H1 (cell line): ENCODE measurements at regions not wholly inside any gene's neighbourhood (a gene's known extent, or its start where the extent isn't known, plus 50 kb on each side); places are given as distances from the start of the nearest gene placed in this dataset.

ENCODE experiments used
- CTCF ChIA-PET: fragments of 300-600 bp; sonication (Branson Sonifier 250); formaldehyde crosslinking; loops from one replicate; lab custom pipeline; 2021; ENCODE audit not compliant: partially characterized antibody; lab: Charles Lee
- POLR2A ChIA-PET: fragments of 300-600 bp; sonication (Branson Sonifier 250); formaldehyde crosslinking; loops from one replicate; lab custom pipeline; 2021; ENCODE audit warnings: inconsistent platforms; ENCODE audit not compliant: partially characterized antibody; lab: Charles Lee
- DNase-seq, 2 experiments: peaks; one replicate each; pipeline versions ENCODE4 v3.0.0 to v3.0.0-alpha.2; 2010 to 2022; ENCODE audit warnings: low spot score in 2 of 2, low read depth in 1 of 2, mixed read lengths in 1 of 2
- FAIRE-seq: peaks from 2 replicates; lab custom pipeline; 2011; peaks lifted over from hg19 to GRCh38; lab: Jason Lieb, UNC
- H2AFZ ChIP-seq: 2 replicates; pipeline ENCODE4 v1.8.1; 2012; ENCODE audit warnings: low read length, inconsistent platforms
- H2AK5ac ChIP-seq: 2 replicates; pipeline ENCODE4 v1.6.1; 2013; ENCODE audit warnings: low read depth, low read length
- H2BK120ac ChIP-seq: replicated peaks from 2 replicates; pipeline ENCODE3; 2013; ENCODE audit warnings: low read depth, low read length, inconsistent platforms
- H2BK12ac ChIP-seq: 2 replicates; pipeline ENCODE4 v1.6.1; 2013; ENCODE audit warnings: low read depth, low read length
- H2BK15ac ChIP-seq: 2 replicates; pipeline ENCODE4 v1.6.1; 2013; ENCODE audit warnings: low read length
- H2BK20ac ChIP-seq: 2 replicates; pipeline ENCODE4 v1.6.1; 2013; ENCODE audit warnings: low read length
- H2BK5ac ChIP-seq: 2 replicates; pipeline ENCODE4 v1.6.1; 2013; ENCODE audit warnings: low read depth, low read length
- H3K14ac ChIP-seq: 2 replicates; pipeline ENCODE4 v1.6.1; 2013; ENCODE audit warnings: inconsistent platforms; ENCODE audit not compliant: insufficient read length
- H3K18ac ChIP-seq: 2 replicates; pipeline ENCODE4 v1.6.1; 2013; ENCODE audit warnings: low read length; ENCODE audit errors: extremely low read depth
- H3K23ac ChIP-seq: 2 replicates; pipeline ENCODE4 v1.6.1; 2013; ENCODE audit warnings: inconsistent platforms; ENCODE audit not compliant: insufficient read length
- H3K23me2 ChIP-seq: 2 replicates; pipeline ENCODE4 v1.6.1; 2013; ENCODE audit warnings: low read depth, low read length
- H3K27ac ChIP-seq: 2 replicates; pipeline ENCODE4 v1.6.1; 2011; ENCODE audit warnings: low read depth, low read length, inconsistent platforms
- H3K27me3 ChIP-seq, 4 experiments: replicated peaks in 1 of 4; 1 replicate in 1 of 4; 2 replicates in 3 of 4; pipeline versions ENCODE4 v1.6.1 to v1.8.1; 2011 to 2013; ENCODE audit warnings: low read length in 3 of 4, mild to moderate bottlenecking in 3 of 4, inconsistent platforms in 2 of 4, mixed read lengths in 2 of 4, moderate library complexity in 1 of 4; ENCODE audit not compliant: control insufficient read depth in 3 of 4, insufficient read depth in 3 of 4; ENCODE audit errors: extremely low read depth in 1 of 4
- H3K36me3 ChIP-seq, 4 experiments: 2 replicates each; pipeline versions ENCODE4 v1.6.1 to v1.8.1; 2011 to 2013; ENCODE audit warnings: mild to moderate bottlenecking in 4 of 4, low read length in 3 of 4, moderate library complexity in 2 of 4, control low read depth in 1 of 4, inconsistent platforms in 1 of 4; ENCODE audit not compliant: insufficient read depth in 4 of 4, control insufficient read depth in 2 of 4
- H3K4ac ChIP-seq: replicated peaks from 2 replicates; pipeline ENCODE3; 2013; ENCODE audit warnings: low read length, low read depth, mixed read lengths, inconsistent platforms; ENCODE audit not compliant: insufficient read length
- H3K4me1 ChIP-seq, 4 experiments: replicated peaks in 1 of 4; 1 replicate in 1 of 4; 2 replicates in 3 of 4; pipeline versions ENCODE4 v1.6.1 to v1.8.1; 2011 to 2013; ENCODE audit warnings: low read length in 3 of 4, inconsistent platforms in 2 of 4, mixed read lengths in 1 of 4; ENCODE audit not compliant: insufficient read depth in 4 of 4, control insufficient read depth in 3 of 4
- H3K4me2 ChIP-seq, 2 experiments: 2 replicates each; pipeline versions ENCODE4 v1.6.1 to v1.8.1; 2011 to 2013; ENCODE audit warnings: low read depth in 2 of 2, low read length in 2 of 2, control low read depth in 1 of 2, inconsistent platforms in 1 of 2, mild to moderate bottlenecking in 1 of 2; ENCODE audit not compliant: insufficient read depth in 1 of 2
- H3K4me3 ChIP-seq, 4 experiments: fragments of 200-600, 300-600 bp in 1 of 4; sonication (generic), shearing (Covaris generic), sonication (Bioruptor Twin) in 1 of 4; 2 replicates each; pipeline versions ENCODE4 v1.5.1 to v1.8.1; 2011 to 2016; ENCODE audit warnings: low read length in 4 of 4, low read depth in 3 of 4, control low read depth in 2 of 4, inconsistent platforms in 2 of 4, mild to moderate bottlenecking in 2 of 4, mixed read lengths in 1 of 4, moderate library complexity in 1 of 4; ENCODE audit not compliant: insufficient read depth in 2 of 4; ENCODE audit errors: extremely low read depth in 1 of 4
- H3K56ac ChIP-seq: replicated peaks from 2 replicates; pipeline ENCODE3; 2013; ENCODE audit warnings: low read depth, mild to moderate bottlenecking, mixed read lengths, low read length, inconsistent platforms; ENCODE audit not compliant: insufficient read length
- H3K79me1 ChIP-seq: 2 replicates; pipeline ENCODE4 v1.6.1; 2013; ENCODE audit warnings: low read depth, low read length, control low read depth
- H3K79me2 ChIP-seq, 2 experiments: 2 replicates each; pipeline versions ENCODE4 v1.6.1 to v1.8.1; 2012 to 2013; ENCODE audit warnings: low read length in 2 of 2, mild to moderate bottlenecking in 2 of 2, inconsistent platforms in 1 of 2; ENCODE audit not compliant: insufficient read depth in 2 of 2, control insufficient read depth in 1 of 2
- H3K9ac ChIP-seq, 4 experiments: replicated peaks in 1 of 4; 1 replicate in 1 of 4; 2 replicates in 3 of 4; pipeline versions ENCODE4 v1.6.1 to v1.8.1; 2011 to 2013; ENCODE audit warnings: low read depth in 3 of 4, low read length in 3 of 4, control low read depth in 2 of 4, mild to moderate bottlenecking in 2 of 4, moderate library complexity in 2 of 4, inconsistent platforms in 1 of 4; ENCODE audit errors: extremely low read depth in 1 of 4
- H3K9me3 ChIP-seq, 2 experiments: 2 replicates each; pipeline versions ENCODE4 v1.6.1 to v1.8.1; 2012 to 2013; ENCODE audit warnings: mild to moderate bottlenecking in 2 of 2, moderate library complexity in 2 of 2, control low read depth in 1 of 2, inconsistent platforms in 1 of 2, low read depth in 1 of 2, low read length in 1 of 2, mixed read lengths in 1 of 2; ENCODE audit not compliant: insufficient read depth in 2 of 2
- H4K20me1 ChIP-seq, 2 experiments: replicated peaks in 1 of 2; 2 replicates each; pipeline versions ENCODE3 to v1.8.1; 2011 to 2013; ENCODE audit warnings: inconsistent platforms in 2 of 2, low read length in 2 of 2, mild to moderate bottlenecking in 1 of 2; ENCODE audit not compliant: insufficient read depth in 2 of 2, control insufficient read depth in 1 of 2
- H4K5ac ChIP-seq: 2 replicates; pipeline ENCODE4 v1.6.1; 2013; ENCODE audit warnings: low read length, low read depth, mixed read lengths, inconsistent platforms; ENCODE audit not compliant: insufficient read length
- H4K8ac ChIP-seq: 2 replicates; pipeline ENCODE4 v1.8.0; 2013; ENCODE audit warnings: mild to moderate bottlenecking, moderate library complexity, low read length, inconsistent platforms; ENCODE audit not compliant: insufficient read depth; ENCODE audit errors: extremely low read depth
- H4K91ac ChIP-seq: replicated peaks from 2 replicates; pipeline ENCODE3; 2013; ENCODE audit warnings: low read length, mixed read lengths, inconsistent platforms; ENCODE audit not compliant: insufficient read length
- EP300 ChIP-seq, 2 experiments: IDR thresholded peaks; 1 replicate in 1 of 2; 2 replicates in 1 of 2; pipeline ENCODE4 v1.6.1; 2011 to 2012; ENCODE audit warnings: low read depth in 2 of 2, low read length in 2 of 2, mild to moderate bottlenecking in 2 of 2, borderline replicate concordance in 1 of 2, inconsistent platforms in 1 of 2, moderate library complexity in 1 of 2
- WGBS, 2 experiments: shearing (Covaris generic) in 1 of 2; methylation state at CpG; one replicate each; pipeline versions ENCODE4 v1.1.6 to v1.1.7; 2013 to 2015; ENCODE audit warnings: low lambda C conversion rate in 2 of 2, mixed read lengths in 2 of 2, inconsistent platforms in 1 of 2, low coverage in 1 of 2, missing lambda C conversion rate in 1 of 2; ENCODE audit not compliant: insufficient replicate concordance in 2 of 2, insufficient coverage in 1 of 2, insufficient read length in 1 of 2; ENCODE audit errors: extremely low coverage in 1 of 2, missing lambda C conversion rate in 1 of 2; 5-methylcytosine and 5-hydroxymethylcytosine counted together

GRCh38 chr3:8446845-8447244, 54.8 kb upstream of the LMCD1 start:
- H4K5ac ChIP-seq, result no peak overlapping the region
- no peak overlapping the region for H3K4me2 ChIP-seq
- no peak overlapping the region for H2BK5ac ChIP-seq
- POLR2A ChIA-PET, result no interaction called here
- H3K36me3 ChIP-seq, result no peaks in the 10 kb centered on the region
- no peaks in the 10 kb centered on the region for H3K79me2 ChIP-seq
- no peaks in the 10 kb centered on the region for H3K9me3 ChIP-seq
- H3K23ac ChIP-seq, result no peak overlapping the region
- CTCF ChIA-PET, result no interaction called here
- no peak overlapping the region for H3K27ac ChIP-seq
- no peak overlapping the region for H2BK120ac ChIP-seq
- H3K4ac ChIP-seq, result no peak overlapping the region
- H3K9ac ChIP-seq, result no peak overlapping the region
- no peak overlapping the region for H3K14ac ChIP-seq
- H2BK20ac ChIP-seq, result no peak overlapping the region
- 93% methylated on average over 2 of the region's 2 CpGs; no CpG with 5 or more reads in 1 of the 2 experiments for WGBS, 2 experiments
- H3K23me2 ChIP-seq, result 0 out of 2 replicates have a peak, but pooled peaks cover 2% of the 10 kb centered on the region
- H3K27me3 ChIP-seq, result no peaks in the 10 kb centered on the region
- H4K8ac ChIP-seq, result no peak overlapping the region
- H3K4me1 ChIP-seq, result peaks cover 2 to 14% (median 5%) of the 10 kb centered on the region in 4 experiments; a peak in 6 of 7 replicates
- no peaks in the 10 kb centered on the region for H4K20me1 ChIP-seq
- H4K91ac ChIP-seq, result no peak overlapping the region
- H3K4me3 ChIP-seq, result no peak overlapping the region
- H3K56ac ChIP-seq, result no peak overlapping the region
- no peak overlapping the region for H3K18ac ChIP-seq
- no peak overlapping the region for H2AK5ac ChIP-seq
- no peak overlapping the region for H2AFZ ChIP-seq
- no peaks in the 10 kb centered on the region for H3K79me1 ChIP-seq
- no peak overlapping the region for H2BK15ac ChIP-seq
- FAIRE-seq, result no peak
- TF ChIP-seq EP300 (IDR thresholded peaks at IDR 0.05; ENCODE audit: borderline replicate concordance in 1 of 2, low read depth in 2 of 2, low read length in 2 of 2), result no peak
- DNase-seq, result no peak
- no peak overlapping the region for H2BK12ac ChIP-seq
